GM06990 (cell line): ENCODE measurements at regions not wholly inside any gene's neighbourhood (a gene's known extent, or its start where the extent isn't known, plus 50 kb on each side); places are given as distances from the start of the nearest gene placed in this dataset.

Experiments
- DNase-seq: peaks from one replicate; pipeline ENCODE4 v3.0.0-alpha.2; 2011; ENCODE audit not compliant: insufficient read length; ENCODE audit errors: extremely low read depth
- H3K27me3 ChIP-seq: replicated peaks from 2 replicates; pipeline ENCODE4 v1.6.0; 2011; ENCODE audit warnings: low read length; ENCODE audit not compliant: control insufficient read depth, insufficient read depth
- H3K36me3 ChIP-seq: 2 replicates; pipeline ENCODE4 v1.5.1; 2011; ENCODE audit warnings: low read length; ENCODE audit not compliant: control insufficient read depth, insufficient read depth
- H3K4me3 ChIP-seq: replicated peaks from 2 replicates; pipeline ENCODE4 v1.5.1; 2011; ENCODE audit warnings: low read depth, mild to moderate bottlenecking, control low read depth, low read length
- TF ChIP-seq, protein P1 (sequence below): IDR thresholded peaks from 2 replicates; pipeline ENCODE4 v1.5.1; 2011; ENCODE audit warnings: low read length, control low read depth, mild to moderate bottlenecking, inconsistent platforms; ENCODE audit not compliant: insufficient read depth, poor library complexity, severe bottlenecking

DNA sequence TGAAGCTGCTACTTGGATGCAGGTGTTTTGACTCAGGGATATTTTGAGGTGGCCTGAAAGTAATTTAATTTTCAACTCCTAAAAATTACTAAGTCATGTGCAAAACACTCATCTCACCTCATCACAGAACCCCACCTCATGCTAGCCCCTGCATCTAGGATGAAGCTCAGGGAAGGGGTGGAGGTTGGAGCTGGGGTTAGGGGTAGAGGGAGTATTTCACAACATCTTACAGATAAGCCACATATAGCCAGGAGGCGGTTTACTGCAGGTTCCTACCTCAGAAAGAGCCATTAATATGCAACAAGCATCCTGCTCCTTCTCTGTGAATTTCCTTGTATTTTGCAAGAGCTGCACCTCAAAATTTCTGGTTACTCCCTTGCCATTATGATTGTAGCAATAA, 70.5 kb upstream of the TSPAN5 start:
- H3K36me3 ChIP-seq, result no peaks in the 10 kb centered on the region
- no peak for DNase-seq
- no peak overlapping the region for H3K4me3 ChIP-seq
- no peaks in the 10 kb centered on the region for H3K27me3 ChIP-seq
- TF ChIP-seq, protein P1, sequence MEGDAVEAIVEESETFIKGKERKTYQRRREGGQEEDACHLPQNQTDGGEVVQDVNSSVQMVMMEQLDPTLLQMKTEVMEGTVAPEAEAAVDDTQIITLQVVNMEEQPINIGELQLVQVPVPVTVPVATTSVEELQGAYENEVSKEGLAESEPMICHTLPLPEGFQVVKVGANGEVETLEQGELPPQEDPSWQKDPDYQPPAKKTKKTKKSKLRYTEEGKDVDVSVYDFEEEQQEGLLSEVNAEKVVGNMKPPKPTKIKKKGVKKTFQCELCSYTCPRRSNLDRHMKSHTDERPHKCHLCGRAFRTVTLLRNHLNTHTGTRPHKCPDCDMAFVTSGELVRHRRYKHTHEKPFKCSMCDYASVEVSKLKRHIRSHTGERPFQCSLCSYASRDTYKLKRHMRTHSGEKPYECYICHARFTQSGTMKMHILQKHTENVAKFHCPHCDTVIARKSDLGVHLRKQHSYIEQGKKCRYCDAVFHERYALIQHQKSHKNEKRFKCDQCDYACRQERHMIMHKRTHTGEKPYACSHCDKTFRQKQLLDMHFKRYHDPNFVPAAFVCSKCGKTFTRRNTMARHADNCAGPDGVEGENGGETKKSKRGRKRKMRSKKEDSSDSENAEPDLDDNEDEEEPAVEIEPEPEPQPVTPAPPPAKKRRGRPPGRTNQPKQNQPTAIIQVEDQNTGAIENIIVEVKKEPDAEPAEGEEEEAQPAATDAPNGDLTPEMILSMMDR, result no peak

DNA sequence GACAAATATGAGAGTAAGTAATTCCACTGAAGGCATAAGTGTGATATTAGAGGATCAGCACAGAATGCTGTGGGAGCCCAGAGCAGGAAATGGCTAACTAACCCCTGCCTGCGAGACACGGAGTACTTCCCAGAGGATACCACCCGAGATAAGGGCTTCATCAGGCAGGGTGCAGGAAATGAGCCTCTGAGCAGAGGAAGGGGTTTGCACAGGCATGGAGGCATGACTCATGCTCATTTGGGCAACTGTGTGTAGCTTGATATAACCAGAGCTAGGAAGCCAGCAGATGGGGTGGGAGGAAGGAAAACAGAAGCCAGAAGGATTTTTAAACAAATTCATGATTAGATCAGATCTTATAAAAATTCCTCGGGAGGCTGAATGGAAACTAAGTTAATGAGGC, 70.0 kb upstream of the TSPAN5 start:
- TF ChIP-seq, protein P1, result no peak
- Histone ChIP-seq H3K27me3 (no peaks in the 10 kb centered on the region), H3K36me3 (no peaks in the 10 kb centered on the region), H3K4me3 (no peak overlapping the region)
- DNase-seq, result no peak

GRCh38 chr4:98722000-98722399, 63.6 kb upstream of the TSPAN5 start:
- no peaks in the 10 kb centered on the region for H3K36me3 ChIP-seq
- DNase-seq, result no peak
- TF ChIP-seq, protein P1, result no peak

GRCh38 chr4:98720871-98721480, 62.6 kb upstream of the TSPAN5 start:
- Histone ChIP-seq H3K27me3 (no peaks in the 10 kb centered on the region), H3K4me3 (no peak overlapping the region), H3K36me3 (no peaks in the 10 kb centered on the region)
- TF ChIP-seq, protein P1, result no peak
- no peak for DNase-seq

More at GRCh38 chr4:98722000-98722399, 63.6 kb upstream of the TSPAN5 start:
- no peaks in the 10 kb centered on the region for H3K27me3 ChIP-seq
- H3K4me3 ChIP-seq, result no peak overlapping the region

DNA sequence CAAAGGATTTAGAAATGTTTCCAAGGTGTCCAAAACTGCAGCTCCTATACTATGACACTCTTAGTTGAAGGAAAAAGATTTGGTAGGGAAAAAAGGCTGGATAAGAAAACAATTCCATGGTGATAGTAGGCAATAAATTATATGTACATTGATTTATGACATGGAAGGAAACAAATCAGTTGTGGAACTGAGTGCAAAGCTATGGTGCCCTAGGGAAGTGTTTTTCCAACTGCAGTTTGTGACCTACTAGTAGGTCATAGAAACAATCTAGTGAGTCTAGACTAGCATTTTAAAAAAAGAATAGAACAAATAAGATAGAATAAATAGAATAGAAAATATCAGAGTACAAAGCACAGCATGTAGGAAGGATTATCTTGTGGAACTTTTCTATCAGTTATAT, 58.4 kb upstream of the TSPAN5 start:
- no peaks in the 10 kb centered on the region for H3K27me3 ChIP-seq
- DNase-seq, result no peak
- H3K4me3 ChIP-seq, result no peak overlapping the region
- no peaks in the 10 kb centered on the region for H3K36me3 ChIP-seq
- TF ChIP-seq, protein P1, result no peak

DNA sequence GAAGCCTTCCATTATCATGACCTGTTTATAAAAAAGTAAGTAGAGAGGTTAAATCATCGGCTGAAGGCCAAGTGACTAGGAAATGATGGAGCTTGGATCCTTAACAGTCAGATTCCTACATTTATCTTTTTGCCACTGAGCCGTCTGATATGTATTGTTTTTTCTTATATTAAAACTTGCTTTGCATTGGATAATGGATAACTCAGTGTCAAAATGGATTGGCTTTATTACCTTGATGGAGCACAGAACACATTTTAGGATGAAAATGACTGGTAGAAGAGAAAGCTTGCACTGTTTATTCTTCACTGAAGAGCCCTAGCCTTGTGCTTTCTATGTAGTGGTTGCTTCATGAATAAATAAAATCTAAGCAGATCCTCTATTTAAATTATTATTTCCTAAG, 54.2 kb upstream of the TSPAN5 start:
- no peaks in the 10 kb centered on the region for H3K27me3 ChIP-seq
- H3K4me3 ChIP-seq, result no peak overlapping the region
- DNase-seq, result no peak
- no peaks in the 10 kb centered on the region for H3K36me3 ChIP-seq
- TF ChIP-seq, protein P1, result no peak
